Endodermal cell (in vitro differentiated cells): ENCODE measurements at regions not wholly inside any gene's neighbourhood (a gene's known extent, or its start where the extent isn't known, plus 50 kb on each side); places are given as distances from the start of the nearest gene placed in this dataset.

ENCODE experiments used
- DNase-seq: peaks from one replicate; pipeline ENCODE4 v3.0.0-alpha.2; 2017
- H3K27ac ChIP-seq: 2 replicates; pipeline ENCODE4 v1.5.1; 2013; ENCODE audit warnings: mild to moderate bottlenecking, low read depth, low read length, moderate library complexity
- H3K27me3 ChIP-seq: 2 replicates; pipeline ENCODE4 v1.6.1; 2013; ENCODE audit warnings: mild to moderate bottlenecking, low read length, moderate library complexity; ENCODE audit not compliant: insufficient read depth, control insufficient read depth, poor library complexity, severe bottlenecking
- H3K36me3 ChIP-seq: 2 replicates; pipeline ENCODE4 v1.7.0; 2013; ENCODE audit warnings: mild to moderate bottlenecking, low read length, moderate library complexity; ENCODE audit not compliant: control insufficient read depth, insufficient read depth
- H3K4me1 ChIP-seq: one replicate; pipeline ENCODE4 v1.7.0; 2013; ENCODE audit warnings: low read length; ENCODE audit not compliant: control insufficient read depth, insufficient read depth
- H3K4me3 ChIP-seq: 2 replicates; pipeline ENCODE4 v1.5.1; 2013; ENCODE audit warnings: mild to moderate bottlenecking, low read length, moderate library complexity
- H3K9ac ChIP-seq: 2 replicates; pipeline ENCODE4 v1.6.1; 2013; ENCODE audit warnings: mild to moderate bottlenecking, low read length, moderate library complexity; ENCODE audit not compliant: poor library complexity, severe bottlenecking; ENCODE audit errors: extremely low read depth
- H3K9me3 ChIP-seq: 2 replicates; pipeline ENCODE4 v1.6.1; 2013; ENCODE audit warnings: mild to moderate bottlenecking, low read length, moderate library complexity; ENCODE audit not compliant: control insufficient read depth
- H3K27ac Mint-ChIP-seq: 2 replicates; pipeline ENCODE4 v1.8.0; 2020; ENCODE audit warnings: mixed read lengths
- H3K27me3 Mint-ChIP-seq: 2 replicates; pipeline ENCODE4 v1.8.0; 2021; ENCODE audit warnings: mild to moderate bottlenecking, mixed read lengths; ENCODE audit not compliant: insufficient read depth
- H3K36me3 Mint-ChIP-seq: 2 replicates; pipeline ENCODE4 v1.8.0; 2020; ENCODE audit warnings: low read depth, mixed read lengths
- H3K4me1 Mint-ChIP-seq: 2 replicates; pipeline ENCODE4 v1.8.0; 2020; ENCODE audit warnings: mixed read lengths
- H3K4me3 Mint-ChIP-seq: 2 replicates; pipeline ENCODE4 v1.8.0; 2020; ENCODE audit warnings: mild to moderate bottlenecking, moderate library complexity, mixed read lengths
- H3K9me3 Mint-ChIP-seq: 2 replicates; pipeline ENCODE4 v1.8.0; 2020; ENCODE audit warnings: mild to moderate bottlenecking, mixed read lengths
- CTCF ChIP-seq: fragments of 200-600 bp; sonication (generic); conservative IDR thresholded peaks from 2 replicates; pipeline ENCODE4 v1.5.0; 2021; ENCODE audit warnings: antibody characterized with exemption, mild to moderate bottlenecking
- WGBS, 2 experiments: methylation state at CpG; one replicate each; pipeline versions ENCODE4 v1.1.5 to v1.1.7; 2013; ENCODE audit warnings: missing lambda C conversion rate in 2 of 2, mixed read lengths in 1 of 2; ENCODE audit not compliant: insufficient coverage in 1 of 2, insufficient read length in 1 of 2; 5-methylcytosine and 5-hydroxymethylcytosine counted together

GRCh38 chr4:56229947-56230346 is 157.3 kb downstream of the AASDH start:
- Histone ChIP-seq H3K4me3 (no peak overlapping the region), H3K27ac (no peak overlapping the region), H3K4me1 (no peaks in the 10 kb centered on the region), H3K9ac (no peak overlapping the region), H3K36me3 (peaks cover 5% of the 10 kb centered on the region), H3K27me3 (no peaks in the 10 kb centered on the region), H3K9me3 (peaks cover 36% of the 10 kb centered on the region)
- Mint-ChIP-seq H3K27ac (no peak overlapping the region), H3K27me3 (no peaks in the 10 kb centered on the region), H3K4me1 (peaks cover 6% of the 10 kb centered on the region), H3K36me3 (peaks cover 32% of the 10 kb centered on the region), H3K4me3 (no peak overlapping the region), H3K9me3 (peaks cover 19% of the 10 kb centered on the region)
- WGBS, 2 experiments = 0% methylated on average over 1 of the region's 1 CpG; no CpG with 5 or more reads in 1 of the 2 experiments
- no peak for TF ChIP-seq CTCF
- DNase-seq = no peak

GRCh38 chr4:56227301-56227835 is 159.9 kb downstream of the AASDH start:
- H3K36me3 Mint-ChIP-seq = peaks cover 36% of the 10 kb centered on the region
- no peaks in the 10 kb centered on the region for H3K4me1 ChIP-seq
- peaks cover 6% of the 10 kb centered on the region for H3K4me1 Mint-ChIP-seq
- TF ChIP-seq CTCF = no peak
- no peak overlapping the region for H3K9ac ChIP-seq
- peaks cover 36% of the 10 kb centered on the region for H3K9me3 ChIP-seq
- H3K36me3 ChIP-seq = peaks cover 5% of the 10 kb centered on the region
- H3K9me3 Mint-ChIP-seq = peaks cover 19% of the 10 kb centered on the region
- H3K27me3 ChIP-seq = no peaks in the 10 kb centered on the region
- H3K27ac Mint-ChIP-seq = no peak overlapping the region
- no peaks in the 10 kb centered on the region for H3K27me3 Mint-ChIP-seq
- H3K4me3 ChIP-seq = no peak overlapping the region
- H3K27ac ChIP-seq = no peak overlapping the region
- H3K4me3 Mint-ChIP-seq = no peak overlapping the region
- WGBS, 2 experiments = 95% methylated on average over 6 of the region's 6 CpGs
- DNase-seq = no peak

GRCh38 chr4:56226579-56226978 is 160.7 kb downstream of the AASDH start:
- no peak overlapping the region for H3K27ac ChIP-seq
- H3K9me3 ChIP-seq = peaks cover 32% of the 10 kb centered on the region
- peaks cover 5% of the 10 kb centered on the region for H3K36me3 ChIP-seq
- no peak overlapping the region for H3K27ac Mint-ChIP-seq
- peaks cover 28% of the 10 kb centered on the region for H3K36me3 Mint-ChIP-seq
- H3K4me1 ChIP-seq = no peaks in the 10 kb centered on the region
- WGBS, 2 experiments = 72% methylated on average over 2 of the region's 2 CpGs; no CpG with 5 or more reads in 1 of the 2 experiments
- no peak for TF ChIP-seq CTCF
- H3K9ac ChIP-seq = no peak overlapping the region
- H3K4me1 Mint-ChIP-seq = peaks cover 6% of the 10 kb centered on the region
- no peaks in the 10 kb centered on the region for H3K27me3 ChIP-seq
- no peaks in the 10 kb centered on the region for H3K27me3 Mint-ChIP-seq
- peaks cover 12% of the 10 kb centered on the region for H3K9me3 Mint-ChIP-seq
- H3K4me3 ChIP-seq = no peak overlapping the region
- peak; percentile 59 for DNase-seq
- H3K4me3 Mint-ChIP-seq = no peak overlapping the region
